Inferior parietal cortex (tissue), 1 donor: ENCODE measurements at regions not wholly inside any gene's neighbourhood (a gene's known extent, or its start where the extent isn't known, plus 50 kb on each side); places are given as distances from the start of the nearest gene placed in this dataset.

Experiments used
- DNase-seq: peaks from one replicate; pipeline ENCODE4 v3.0.0-alpha.2; 2016; ENCODE audit errors: extremely low spot score

DNA sequence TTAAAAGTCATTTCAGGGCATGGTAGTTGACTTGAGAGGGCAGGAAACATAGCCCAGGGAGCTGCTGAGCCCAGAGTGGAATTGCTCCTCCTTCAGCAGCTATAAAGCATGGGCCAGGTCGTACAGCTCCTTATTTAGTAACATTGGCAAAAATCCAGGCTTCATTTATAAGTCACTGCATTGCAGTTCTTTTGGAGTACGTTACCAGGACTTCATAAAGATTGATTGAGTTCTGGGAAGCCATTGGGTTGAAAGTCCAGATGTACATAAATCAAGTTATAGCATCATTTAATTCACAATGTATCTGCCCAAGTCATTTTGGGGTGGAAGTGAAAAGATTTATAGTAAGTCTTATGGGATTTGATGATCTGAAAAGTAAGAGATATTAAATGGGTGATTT is 53.0 kb upstream of the ANKEF1 start:
- no peak for DNase-seq

- DNase-seq, result peak; percentile 92
These were observed 56.3 kb upstream of the ANKEF1 start for GRCh38 chr20:9978397-9979004.

GRCh38 chr20:9977629-9978028 is 57.2 kb upstream of the ANKEF1 start:
- no peak for DNase-seq

DNA sequence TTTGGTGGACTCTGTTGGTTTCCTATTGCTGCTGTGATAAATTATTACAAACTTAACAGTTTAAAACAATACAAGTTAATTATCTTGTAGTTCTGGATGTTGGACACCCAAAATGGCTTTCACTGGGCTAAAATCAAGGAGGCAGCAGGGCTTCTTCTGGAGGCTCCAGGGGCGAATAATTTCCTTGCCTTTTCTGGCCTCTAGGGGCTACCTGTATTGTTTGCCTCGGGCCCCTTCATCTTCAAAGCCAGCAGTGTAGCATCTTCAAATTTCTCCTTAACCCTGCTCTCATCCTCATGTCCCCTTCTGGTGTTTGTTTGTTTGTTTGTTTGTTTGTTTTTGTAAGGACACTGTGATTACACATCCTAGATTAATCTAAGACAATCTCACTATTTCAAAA is 60.5 kb upstream of the ANKEF1 start:
- DNase-seq, result no peak

- no peak for DNase-seq
These were observed 63.0 kb upstream of the ANKEF1 start for GRCh38 chr20:9971746-9972145.

- no peak for DNase-seq
These were observed 65.2 kb upstream of the ANKEF1 start for GRCh38 chr20:9969626-9970025.

DNA sequence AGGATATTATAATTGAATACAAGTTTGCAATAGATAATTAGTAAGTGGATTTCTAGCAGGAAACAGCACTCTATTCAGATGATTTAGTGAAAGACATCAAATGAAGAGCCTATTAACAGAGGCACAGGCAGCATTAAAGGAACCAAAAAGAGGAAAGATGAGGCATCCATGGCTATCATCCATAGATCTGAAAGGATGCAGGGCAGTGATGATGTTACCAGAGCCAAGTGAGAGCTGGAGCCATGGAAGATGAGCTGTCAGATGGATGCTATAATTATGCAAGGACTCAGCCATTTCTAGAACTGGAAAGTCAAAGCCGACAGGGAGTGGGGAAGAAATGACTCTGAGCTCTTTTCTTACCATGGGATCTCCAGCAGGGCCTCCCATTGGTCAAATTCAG is 66.8 kb upstream of the ANKEF1 start:
- no peak for DNase-seq

GRCh38 chr20:9966966-9967365 is 67.8 kb upstream of the ANKEF1 start:
- peak; percentile 53 for DNase-seq

DNA sequence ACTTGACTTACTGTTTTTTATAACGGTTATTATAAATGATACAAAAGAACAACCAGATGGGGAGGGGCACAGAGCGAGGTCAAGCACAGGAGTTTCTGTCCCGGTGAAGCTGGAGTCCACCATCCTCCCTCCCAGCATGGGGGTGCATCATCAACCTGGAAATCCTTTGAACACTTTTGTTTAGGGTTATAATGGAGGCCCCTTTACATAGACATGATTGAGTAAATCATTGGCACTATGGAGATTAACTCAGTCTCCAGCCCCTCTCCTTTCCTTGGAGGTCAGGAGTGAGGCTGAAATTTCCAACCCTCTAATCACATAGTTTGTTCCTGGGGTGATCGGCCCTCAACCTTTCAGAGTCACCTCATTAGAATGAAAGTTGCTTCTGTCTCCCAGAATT is 71.8 kb upstream of the ANKEF1 start:
- no peak for DNase-seq

GRCh38 chr20:9958693-9959092 is 76.1 kb upstream of the ANKEF1 start:
- no peak for DNase-seq

- DNase-seq, result no peak
These were observed 79.1 kb upstream of the ANKEF1 start for GRCh38 chr20:9955646-9956045.

DNA sequence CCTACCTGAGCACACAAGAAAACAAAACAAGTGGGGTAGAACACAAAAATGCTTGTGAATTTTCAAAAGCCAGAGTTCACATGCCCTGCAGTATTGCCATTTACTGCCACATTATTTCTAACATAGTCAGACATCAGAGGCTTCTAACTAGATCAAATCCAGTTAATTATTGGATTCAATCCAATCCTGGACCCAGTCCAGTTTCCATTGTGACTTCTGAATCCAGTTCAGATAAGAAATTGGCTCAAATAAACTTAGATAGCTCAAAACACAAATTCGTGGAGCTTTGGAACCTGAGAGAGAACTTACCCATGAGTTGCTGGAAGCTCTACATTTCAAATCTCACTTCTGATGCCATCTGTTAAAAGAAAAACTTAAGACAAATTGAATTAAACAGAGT is 85.2 kb upstream of the ANKEF1 start:
- no peak for DNase-seq

GRCh38 chr20:9945408-9945807 is 89.4 kb upstream of the ANKEF1 start:
- DNase-seq, result no peak

GRCh38 chr20:9942736-9943135 is 92.1 kb upstream of the ANKEF1 start:
- DNase-seq, result no peak

- DNase-seq, result no peak
These were observed 94.5 kb upstream of the ANKEF1 start for GRCh38 chr20:9940329-9940728.

GRCh38 chr20:9939231-9939630 is 95.6 kb upstream of the ANKEF1 start:
- DNase-seq, result no peak

DNA sequence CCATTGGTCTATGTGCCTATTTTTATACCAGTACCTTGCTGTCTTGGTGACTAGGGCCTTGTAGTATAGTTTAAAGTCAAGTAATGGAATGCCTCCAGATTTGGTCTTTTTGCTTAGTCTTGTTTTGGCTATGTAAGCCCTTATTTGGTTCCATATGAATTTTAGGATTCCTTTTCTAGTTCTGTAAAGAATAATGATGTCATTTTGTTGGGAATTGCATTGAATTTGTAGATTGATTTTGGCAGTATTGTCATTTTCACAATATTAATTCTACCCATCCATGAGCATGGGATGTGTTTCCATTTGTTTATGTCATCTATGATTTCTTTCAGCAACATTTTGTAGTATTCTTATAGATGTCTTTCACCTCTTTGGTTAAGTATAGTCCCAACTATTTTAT is 96.4 kb upstream of the PAK5 start:
- no peak for DNase-seq

DNA sequence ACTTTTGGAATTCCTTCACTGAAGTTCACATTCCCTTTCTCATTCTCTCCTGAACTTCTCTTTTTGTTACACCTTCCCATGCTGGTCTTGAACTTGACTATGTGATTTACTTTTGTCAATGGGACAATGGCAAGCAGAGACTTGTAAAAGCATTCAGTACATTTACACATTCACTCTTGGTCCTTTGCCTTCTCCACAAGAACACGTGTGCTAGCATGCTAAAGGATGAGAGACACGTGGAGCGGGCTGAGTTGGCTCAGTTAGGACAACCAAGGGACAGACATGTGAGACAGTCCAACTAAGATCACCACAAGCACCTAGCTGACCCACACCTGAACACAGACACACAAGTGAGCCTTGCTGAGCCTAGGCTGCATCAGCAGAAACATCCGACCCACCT is 91.3 kb upstream of the PAK5 start:
- no peak for DNase-seq

GRCh38 chr20:9928955-9929354 is 90.1 kb upstream of the PAK5 start:
- no peak for DNase-seq

DNA sequence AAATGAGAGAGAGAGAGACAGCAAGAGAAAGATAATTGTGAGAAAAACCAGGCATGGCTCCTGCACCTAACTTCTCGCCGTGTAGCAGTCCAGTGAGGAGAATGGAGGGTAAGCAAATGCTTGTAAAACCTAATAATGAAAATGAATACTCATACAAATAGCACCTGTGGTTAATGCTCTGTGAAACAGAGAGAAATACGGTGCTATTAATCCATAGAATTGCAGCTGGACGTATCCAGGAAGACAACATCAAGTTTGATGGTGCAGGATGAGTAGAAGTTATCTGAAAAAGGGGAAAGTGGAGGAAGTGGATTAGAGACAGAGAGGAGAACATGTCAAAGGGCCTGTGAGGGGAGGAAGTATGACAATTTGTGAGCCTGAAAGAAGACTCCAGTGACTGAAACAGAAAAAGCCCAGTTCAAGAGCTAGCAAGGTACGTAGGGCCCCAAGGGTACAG is 89.4 kb upstream of the PAK5 start:
- no peak for DNase-seq

GRCh38 chr20:9927224-9927623 is 88.3 kb upstream of the PAK5 start:
- DNase-seq, result peak; percentile 52

DNA sequence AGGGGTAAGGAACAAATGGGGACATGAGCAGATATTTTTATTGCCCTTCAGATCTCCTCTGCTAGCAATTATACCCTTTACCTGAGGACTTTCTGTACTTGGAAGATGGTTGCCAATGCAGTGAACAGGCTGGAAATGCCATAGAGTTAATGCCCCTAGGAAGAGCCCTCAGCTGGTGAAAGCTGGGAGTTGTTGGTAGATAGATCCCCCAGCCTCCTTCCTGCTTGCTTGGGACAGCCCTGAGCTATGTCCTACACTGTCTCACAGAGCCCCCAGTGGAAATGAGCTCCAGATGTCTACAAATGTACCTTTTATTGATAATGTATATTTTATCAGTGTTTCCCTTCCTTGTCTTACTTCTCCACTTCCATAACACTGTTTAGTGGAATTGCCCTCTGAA is 87.6 kb upstream of the PAK5 start:
- DNase-seq, result no peak

DNA sequence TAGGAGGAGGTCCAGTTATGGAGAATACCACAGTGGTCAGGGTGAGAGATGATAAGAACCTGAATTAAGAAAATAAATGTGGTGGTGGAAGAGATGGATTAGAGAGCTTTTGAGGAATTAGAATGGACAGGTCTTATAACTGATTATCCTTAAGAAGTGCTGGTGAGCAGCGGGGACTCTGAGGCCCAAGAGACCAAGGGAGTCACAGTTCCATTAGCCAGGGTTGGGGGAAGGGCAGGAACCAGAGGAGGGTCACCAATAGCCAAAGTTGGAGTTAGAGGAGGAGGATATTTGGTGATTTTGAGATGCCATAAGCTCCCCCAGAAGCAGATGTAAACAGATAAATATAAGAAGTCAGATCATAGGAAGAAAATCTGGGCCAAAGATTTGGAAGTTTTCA is 87.1 kb upstream of the PAK5 start:
- DNase-seq, result no peak

DNA sequence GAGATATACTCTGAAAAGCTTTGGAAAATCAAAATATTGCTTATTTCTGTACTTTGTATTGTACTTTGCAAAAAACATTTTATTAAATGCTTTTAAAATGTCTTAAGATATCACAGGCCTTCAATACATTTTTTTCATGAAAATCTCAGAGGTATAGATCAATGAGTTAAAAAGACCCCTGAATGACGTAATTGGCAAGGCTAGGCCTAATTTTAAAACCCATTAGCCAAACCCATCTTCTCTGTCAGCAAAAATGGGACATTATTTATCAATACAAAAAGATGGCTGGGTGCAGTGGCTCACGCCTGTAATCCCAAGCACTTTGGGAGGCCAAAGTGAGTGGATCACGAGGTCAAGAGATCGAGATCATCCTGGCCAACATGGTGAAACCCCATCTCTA is 84.8 kb upstream of the PAK5 start:
- no peak for DNase-seq
